ENCODE measurements at regions not wholly inside any gene's neighbourhood (a gene's known extent, or its start where the extent isn't known, plus 50 kb on each side); places are given as distances from the start of the nearest gene placed in this dataset.

GRCh38 chr13:111476197-111476596, 155.8 kb downstream of the TEX29 start:
- DNase-seq (ENCODE audit: low read depth), result no peak

- no peak for DNase-seq (ENCODE audit: low read depth)
Observed at GRCh38 chr13:111479412-111479811, 159.0 kb downstream of the TEX29 start.

- DNase-seq (ENCODE audit: low read depth), result no peak
Observed at GRCh38 chr13:111480503-111480902, 160.1 kb downstream of the TEX29 start.

GRCh38 chr13:111480976-111481375, 160.5 kb downstream of the TEX29 start:
- no peak for DNase-seq (ENCODE audit: low read depth)

GRCh38 chr13:111482126-111482525, 161.7 kb downstream of the TEX29 start:
- DNase-seq (ENCODE audit: low read depth), result no peak

GRCh38 chr13:111482806-111483620, 162.6 kb downstream of the TEX29 start:
- DNase-seq (ENCODE audit: low read depth), result no peak

GRCh38 chr13:111483621-111483987, 163.2 kb downstream of the TEX29 start:
- DNase-seq (ENCODE audit: low read depth), result no peak

- no peak for DNase-seq (ENCODE audit: low read depth)
Observed at GRCh38 chr13:111484141-111484925, 163.9 kb downstream of the TEX29 start.

GRCh38 chr13:111484959-111485358, 164.5 kb downstream of the TEX29 start:
- DNase-seq (ENCODE audit: low read depth), result no peak

- DNase-seq (ENCODE audit: low read depth), result no peak
Observed at GRCh38 chr13:111485491-111486250, 165.2 kb downstream of the TEX29 start.

GRCh38 chr13:111486331-111486730, 165.9 kb downstream of the TEX29 start:
- no peak for DNase-seq (ENCODE audit: low read depth)

GRCh38 chr13:111486801-111487200, 166.4 kb downstream of the TEX29 start:
- no peak for DNase-seq (ENCODE audit: low read depth)

- DNase-seq (ENCODE audit: low read depth), result no peak
Observed at GRCh38 chr13:111488486-111489132, 168.2 kb downstream of the TEX29 start.

GRCh38 chr13:111489301-111489700, 168.9 kb downstream of the TEX29 start:
- DNase-seq (ENCODE audit: low read depth), result no peak

- DNase-seq (ENCODE audit: low read depth), result no peak
Observed at GRCh38 chr13:111490611-111491010, 170.2 kb downstream of the TEX29 start.

GRCh38 chr13:111491021-111491420, 170.6 kb downstream of the TEX29 start:
- no peak for DNase-seq (ENCODE audit: low read depth)

- no peak for DNase-seq (ENCODE audit: low read depth)
Observed at GRCh38 chr13:111491659-111492058, 171.2 kb downstream of the TEX29 start.

- no peak for DNase-seq (ENCODE audit: low read depth)
Observed at GRCh38 chr13:111492341-111492950, 172.0 kb downstream of the TEX29 start.

GRCh38 chr13:111492958-111493357, 172.5 kb downstream of the TEX29 start:
- DNase-seq (ENCODE audit: low read depth), result no peak

- DNase-seq (ENCODE audit: low read depth), result no peak
Observed at GRCh38 chr13:111493468-111493867, 173.0 kb downstream of the TEX29 start.

GRCh38 chr13:111494641-111495040, 174.2 kb downstream of the TEX29 start:
- DNase-seq (ENCODE audit: low read depth), result no peak

Data from stimulated activated CD8-positive, alpha-beta memory T cell treated with anti-CD3 and anti-CD28 coated beads, Interleukin-15, amount 100 ng/mL, for 1 hour (primary cell).